PFSK-1 (cell line): ENCODE measurements at regions not wholly inside any gene's neighbourhood (a gene's known extent, or its start where the extent isn't known, plus 50 kb on each side); places are given as distances from the start of the nearest gene placed in this dataset.

Experiments
- POLR2AphosphoS5 ChIP-seq: IDR thresholded peaks from 2 replicates; pipeline ENCODE4 v1.6.1; 2012; ENCODE audit warnings: low read depth, mild to moderate bottlenecking, control low read depth, low read length, moderate library complexity
- SIN3A ChIP-seq: IDR thresholded peaks from 2 replicates; pipeline ENCODE4 v1.6.1; 2012; ENCODE audit warnings: mild to moderate bottlenecking, low read length, moderate library complexity, borderline replicate concordance; ENCODE audit not compliant: insufficient read depth

- TF ChIP-seq SIN3A, result no peak
- no peak for TF ChIP-seq POLR2AphosphoS5
Measured at GRCh38 chr20:6942266-6942665, 174.8 kb downstream of the BMP2 start.
